ENCODE measurements at regions not wholly inside any gene's neighbourhood (a gene's known extent, or its start where the extent isn't known, plus 50 kb on each side); places are given as distances from the start of the nearest gene placed in this dataset.

DNA sequence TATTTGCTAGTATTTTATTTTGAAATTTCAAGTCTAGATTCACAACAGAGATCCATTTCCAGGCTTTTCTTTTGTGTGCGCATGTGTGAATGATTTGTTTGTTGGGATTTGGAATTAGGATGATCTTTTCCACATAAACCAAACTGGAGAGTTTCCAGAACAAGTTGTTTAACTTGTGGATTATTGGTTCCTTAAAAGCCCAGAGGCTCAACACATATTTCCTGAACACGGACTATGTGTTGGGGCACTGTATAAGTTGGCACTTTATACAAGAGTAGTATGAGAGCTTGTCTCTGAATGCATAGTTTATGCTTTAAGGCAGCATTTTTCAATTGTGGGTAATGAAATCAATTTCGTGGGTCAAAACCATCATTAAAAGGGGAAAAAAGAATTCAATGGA lies 67.3 kb upstream of the FUT8 start:
- TF ChIP-seq CTCF (IDR thresholded peaks at IDR 0.05): no peak
- TF ChIP-seq POLR2A (IDR thresholded peaks at IDR 0.05): no peak
